CD14-positive monocyte (primary cell): ENCODE measurements at regions not wholly inside any gene's neighbourhood (a gene's known extent, or its start where the extent isn't known, plus 50 kb on each side); places are given as distances from the start of the nearest gene placed in this dataset.

Experiments used
- DNase-seq, 3 donors: peaks; one replicate each; pipeline ENCODE4 v3.0.0-alpha.2; 2011 to 2022
- H2AFZ ChIP-seq: 2 replicates; pipeline ENCODE4 v1.6.0; 2012; ENCODE audit warnings: mild to moderate bottlenecking, low read depth, low read length, inconsistent platforms; ENCODE audit not compliant: insufficient read depth, poor library complexity, severe bottlenecking
- H3K27ac ChIP-seq, 2 donors: 1 replicate in 1 of 2; 2 replicates in 1 of 2; pipeline ENCODE4 v1.5.1; 2012 to 2013; ENCODE audit warnings: low read length in 2 of 2, control low read depth in 1 of 2, inconsistent platforms in 1 of 2, low read depth in 1 of 2, mild to moderate bottlenecking in 1 of 2
- H3K27me3 ChIP-seq, 2 donors: one replicate each; pipeline versions ENCODE4 v1.6.0 to v1.6.1; 2011 to 2013; ENCODE audit warnings: low read length in 2 of 2; ENCODE audit not compliant: control insufficient read depth in 2 of 2, insufficient read depth in 2 of 2
- H3K36me3 ChIP-seq, 2 donors: replicated peaks in 1 of 2; 1 replicate in 1 of 2; 2 replicates in 1 of 2; pipeline versions ENCODE4 v1.5.1 to v1.6.1; 2012 to 2013; ENCODE audit warnings: low read length in 2 of 2, control low read depth in 1 of 2, inconsistent platforms in 1 of 2, mild to moderate bottlenecking in 1 of 2; ENCODE audit not compliant: insufficient read depth in 2 of 2, control insufficient read depth in 1 of 2
- H3K4me1 ChIP-seq, 2 donors: 1 replicate in 1 of 2; 2 replicates in 1 of 2; pipeline versions ENCODE4 v1.5.1 to v1.6.1; 2012 to 2013; ENCODE audit warnings: low read length in 2 of 2, control low read depth in 1 of 2, inconsistent platforms in 1 of 2, mild to moderate bottlenecking in 1 of 2, moderate library complexity in 1 of 2; ENCODE audit not compliant: insufficient read depth in 2 of 2, control insufficient read depth in 1 of 2
- H3K4me2 ChIP-seq: replicated peaks from 2 replicates; pipeline ENCODE3; 2012; ENCODE audit warnings: low read length, moderate library complexity, mild to moderate bottlenecking; ENCODE audit not compliant: poor library complexity, severe bottlenecking; ENCODE audit errors: extremely low read depth
- H3K4me3 ChIP-seq, 3 experiments: fragments of 200-600 bp in 1 of 3; sonication (generic) in 1 of 3; replicated peaks in 1 of 3; 1 replicate in 2 of 3; 2 replicates in 1 of 3; pipeline ENCODE4 v1.5.1; 2011 to 2013; ENCODE audit warnings: low read length in 3 of 3, mild to moderate bottlenecking in 3 of 3, control low read depth in 2 of 3, low read depth in 2 of 3, inconsistent platforms in 1 of 3, moderate library complexity in 1 of 3
- H3K79me2 ChIP-seq: 2 replicates; pipeline ENCODE4 v1.6.0; 2012; ENCODE audit warnings: mild to moderate bottlenecking, control low read depth, inconsistent platforms, low read length, moderate library complexity; ENCODE audit not compliant: insufficient read depth
- H3K9ac ChIP-seq: 2 replicates; pipeline ENCODE4 v1.6.0; 2017; ENCODE audit warnings: low read length, mild to moderate bottlenecking; ENCODE audit not compliant: insufficient read depth, poor library complexity, severe bottlenecking
- H3K9me3 ChIP-seq, 2 donors: replicated peaks in 1 of 2; 1 replicate in 1 of 2; 2 replicates in 1 of 2; pipeline versions ENCODE4 v1.5.1 to v1.6.1; 2012 to 2013; ENCODE audit warnings: low read length in 2 of 2, control low read depth in 1 of 2; ENCODE audit not compliant: control insufficient read depth in 1 of 2, insufficient read depth in 1 of 2
- H4K20me1 ChIP-seq: 2 replicates; pipeline ENCODE4 v1.6.0; 2012; ENCODE audit warnings: mild to moderate bottlenecking, low read length, control low read depth, moderate library complexity; ENCODE audit not compliant: insufficient read depth
- H3K27ac Mint-ChIP-seq, 7 donors: one replicate each; pipeline ENCODE4 v1.8.0; 2020; ENCODE audit warnings: mild to moderate bottlenecking in 7 of 7, mixed read lengths in 7 of 7, moderate library complexity in 6 of 7, inconsistent platforms in 2 of 7
- H3K27me3 Mint-ChIP-seq, 3 donors: one replicate each; pipeline ENCODE4 v1.8.0; 2021 to 2022; ENCODE audit warnings: low read depth in 3 of 3, mild to moderate bottlenecking in 3 of 3, mixed read lengths in 3 of 3, moderate library complexity in 3 of 3, inconsistent platforms in 1 of 3
- H3K36me3 Mint-ChIP-seq, 2 donors: one replicate each; pipeline ENCODE4 v1.8.0; 2020; ENCODE audit warnings: mixed read lengths in 2 of 2, inconsistent platforms in 1 of 2, mild to moderate bottlenecking in 1 of 2
- H3K4me1 Mint-ChIP-seq: one replicate; pipeline ENCODE4 v1.8.0; 2020; ENCODE audit warnings: mild to moderate bottlenecking, mixed read lengths
- H3K4me3 Mint-ChIP-seq, 2 donors: one replicate each; pipeline ENCODE4 v1.8.0; 2020; ENCODE audit warnings: mild to moderate bottlenecking in 2 of 2, mixed read lengths in 2 of 2, moderate library complexity in 1 of 2
- H3K9me3 Mint-ChIP-seq, 7 donors: one replicate each; pipeline ENCODE4 v1.8.0; 2020 to 2022; ENCODE audit warnings: mixed read lengths in 7 of 7, mild to moderate bottlenecking in 6 of 7, moderate library complexity in 6 of 7, inconsistent platforms in 2 of 7
- WGBS: methylation state at CpG from one replicate; pipeline ENCODE4 v1.1.5; 2013; ENCODE audit warnings: missing lambda C conversion rate; ENCODE audit not compliant: insufficient coverage; 5-methylcytosine and 5-hydroxymethylcytosine counted together
- intact Hi-C, 2 donors: fragments of 100-400 bp; cut with micrococcal nuclease; formaldehyde crosslinking; loops; one replicate each; pipeline versions ENCODE4 v1.15.0 to v1.15.1; 2023
- TF ChIP-seq, protein P1 (sequence below): fragments of 200-600 bp; IDR thresholded peaks from one replicate; pipeline ENCODE4 v1.8.0; 2022; ENCODE audit warnings: antibody characterized with exemption, mild to moderate bottlenecking

DNA sequence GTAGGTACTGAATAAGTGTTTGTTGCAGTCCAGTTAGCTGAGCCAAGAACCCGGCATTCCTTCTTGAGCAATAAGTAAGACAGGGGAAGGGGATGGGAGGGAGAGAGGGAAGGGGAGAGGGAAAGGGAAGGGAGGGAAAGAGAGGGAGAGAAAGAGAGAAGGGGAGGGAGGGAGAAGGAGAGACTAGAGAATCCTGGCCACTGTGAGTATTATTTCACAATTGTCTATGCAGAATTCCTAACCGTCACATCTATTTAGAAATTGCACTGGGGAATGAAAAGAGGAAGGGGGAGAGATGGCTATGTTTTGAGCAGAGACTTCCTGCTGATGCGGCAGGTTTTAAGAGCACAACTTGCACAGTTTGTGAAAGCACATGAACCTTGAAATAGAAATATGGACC lies 251.4 kb upstream of the ZMIZ1 start:
- Histone ChIP-seq H3K79me2 (no peaks in the 10 kb centered on the region), H3K4me1 (peaks cover 12 to 14% of the 10 kb centered on the region in 2 donors), H2AFZ (no peak overlapping the region), H3K4me3 (no peak overlapping the region), H3K4me2 (no peak overlapping the region), H3K27me3 (no peaks in the 10 kb centered on the region), H4K20me1 (no peaks in the 10 kb centered on the region), H3K27ac (no peak overlapping the region), H3K9ac (no peak overlapping the region), H3K9me3 (peaks cover 0 to 1% of the 10 kb centered on the region in 2 donors), H3K36me3 (no peaks in the 10 kb centered on the region)
- Mint-ChIP-seq H3K9me3 (peaks cover 0 to 3% (median 0%) of the 10 kb centered on the region in 7 donors), H3K27me3 (peaks cover 0 to 1% (median 0%) of the 10 kb centered on the region in 3 donors), H3K27ac (peak overlapping the region in 1 of 7 donors; percentile 71), H3K4me1 (peaks cover 12% of the 10 kb centered on the region), H3K4me3 (no peak overlapping the region), H3K36me3 (no peaks in the 10 kb centered on the region)
- WGBS: 0% methylated on average over 1 of the region's 3 CpGs
- TF ChIP-seq, protein P1, sequence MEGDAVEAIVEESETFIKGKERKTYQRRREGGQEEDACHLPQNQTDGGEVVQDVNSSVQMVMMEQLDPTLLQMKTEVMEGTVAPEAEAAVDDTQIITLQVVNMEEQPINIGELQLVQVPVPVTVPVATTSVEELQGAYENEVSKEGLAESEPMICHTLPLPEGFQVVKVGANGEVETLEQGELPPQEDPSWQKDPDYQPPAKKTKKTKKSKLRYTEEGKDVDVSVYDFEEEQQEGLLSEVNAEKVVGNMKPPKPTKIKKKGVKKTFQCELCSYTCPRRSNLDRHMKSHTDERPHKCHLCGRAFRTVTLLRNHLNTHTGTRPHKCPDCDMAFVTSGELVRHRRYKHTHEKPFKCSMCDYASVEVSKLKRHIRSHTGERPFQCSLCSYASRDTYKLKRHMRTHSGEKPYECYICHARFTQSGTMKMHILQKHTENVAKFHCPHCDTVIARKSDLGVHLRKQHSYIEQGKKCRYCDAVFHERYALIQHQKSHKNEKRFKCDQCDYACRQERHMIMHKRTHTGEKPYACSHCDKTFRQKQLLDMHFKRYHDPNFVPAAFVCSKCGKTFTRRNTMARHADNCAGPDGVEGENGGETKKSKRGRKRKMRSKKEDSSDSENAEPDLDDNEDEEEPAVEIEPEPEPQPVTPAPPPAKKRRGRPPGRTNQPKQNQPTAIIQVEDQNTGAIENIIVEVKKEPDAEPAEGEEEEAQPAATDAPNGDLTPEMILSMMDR: no peak
- peak; percentile 15 to 29 (median 28) for DNase-seq
- intact Hi-C loops: no loop called here

DNA sequence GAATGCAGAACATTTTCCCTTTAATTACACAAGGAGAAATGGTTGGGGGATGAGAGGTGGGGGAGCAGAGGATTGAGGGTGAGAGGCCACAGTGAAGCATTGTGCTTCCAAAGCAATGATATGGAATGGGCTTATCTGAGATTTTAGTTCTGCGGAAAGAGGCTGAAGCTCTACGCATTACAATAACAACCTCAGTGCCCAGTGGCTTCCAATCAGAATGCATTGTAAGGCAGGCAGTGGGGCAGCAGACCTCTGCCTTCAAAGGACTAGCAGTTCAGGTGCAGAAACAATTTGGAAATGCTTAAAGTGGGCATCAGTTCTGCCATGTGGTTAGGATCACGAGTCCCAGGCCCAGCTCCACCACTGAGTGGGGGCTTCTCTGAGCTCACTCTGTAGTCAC lies 251.0 kb upstream of the ZMIZ1 start:
- Histone ChIP-seq H4K20me1 (no peaks in the 10 kb centered on the region), H3K4me2 (no peak overlapping the region), H3K9ac (no peak overlapping the region), H3K4me3 (no peak overlapping the region), H3K27ac (no peak overlapping the region), H3K9me3 (peaks cover 0 to 4% of the 10 kb centered on the region in 2 donors), H3K36me3 (no peaks in the 10 kb centered on the region), H3K27me3 (no peaks in the 10 kb centered on the region), H3K79me2 (no peaks in the 10 kb centered on the region), H3K4me1 (peaks cover 12 to 14% of the 10 kb centered on the region in 2 donors), H2AFZ (no peak overlapping the region)
- Mint-ChIP-seq H3K9me3 (peaks cover 0 to 3% (median 0%) of the 10 kb centered on the region in 7 donors), H3K27ac (peak overlapping the region in 1 of 7 donors; percentile 71), H3K4me1 (peaks cover 12% of the 10 kb centered on the region), H3K4me3 (no peak overlapping the region), H3K27me3 (peaks cover 0 to 1% (median 0%) of the 10 kb centered on the region in 3 donors), H3K36me3 (no peaks in the 10 kb centered on the region)
- intact Hi-C loops: no loop called here
- DNase-seq: no peak
- TF ChIP-seq, protein P1: no peak
- 67% methylated on average over 2 of the region's 3 CpGs for WGBS
